ENCODE measurements at regions not wholly inside any gene's neighbourhood (a gene's known extent, or its start where the extent isn't known, plus 50 kb on each side); places are given as distances from the start of the nearest gene placed in this dataset.

- no peaks in the 10 kb centered on the region for H4K20me1 ChIP-seq (ENCODE audit: insufficient read depth, low read length)
- H3K36me3 ChIP-seq (replicated peaks; ENCODE audit: insufficient read depth, low read length): no peaks in the 10 kb centered on the region
- H3K4me2 ChIP-seq (ENCODE audit: low read depth, low read length): no peak overlapping the region
- no peaks in the 10 kb centered on the region for H3K79me2 ChIP-seq (ENCODE audit: low read length)
- no peak for DNase-seq
- no peaks in the 10 kb centered on the region for H3K9me2 ChIP-seq (replicated peaks; ENCODE audit: insufficient read depth, low read length)
- no peak overlapping the region for H3K27ac ChIP-seq (ENCODE audit: low read length)
- H3K9me3 ChIP-seq (replicated peaks; ENCODE audit: insufficient read depth, low read length): no peaks in the 10 kb centered on the region
- H3K27me3 ChIP-seq (replicated peaks; ENCODE audit: insufficient read depth, low read length): no peaks in the 10 kb centered on the region
- no peak overlapping the region for H3K4me3 ChIP-seq (ENCODE audit: low read length)
- H3K4me1 ChIP-seq (ENCODE audit: low read length): no peaks in the 10 kb centered on the region
- no peak overlapping the region for H2AFZ ChIP-seq (ENCODE audit: low read length)
- TF ChIP-seq EZH2phosphoT487 (IDR thresholded peaks at IDR 0.05; ENCODE audit: low read length) (no peak), CTCF (IDR thresholded peaks at IDR 0.05; ENCODE audit: low read length) (no peak), EZH2 (optimal IDR thresholded peaks at IDR 0.05; ENCODE audit: low read depth, low read length) (no peak)
- H3F3A ChIP-seq (ENCODE audit: insufficient read depth, low read length): no peaks in the 10 kb centered on the region
- H3K9ac ChIP-seq (ENCODE audit: low read length): no peak overlapping the region
Measured at GRCh38 chr5:14971873-14972272, 100.3 kb upstream of the ANKH start.

GRCh38 chr5:14968796-14969195 is 97.2 kb upstream of the ANKH start:
- Histone ChIP-seq H3K27me3 (replicated peaks; ENCODE audit: insufficient read depth, low read length) (no peaks in the 10 kb centered on the region), H3K79me2 (ENCODE audit: low read length) (no peaks in the 10 kb centered on the region), H3K4me2 (ENCODE audit: low read depth, low read length) (no peak overlapping the region), H3K36me3 (replicated peaks; ENCODE audit: insufficient read depth, low read length) (no peaks in the 10 kb centered on the region), H3K27ac (ENCODE audit: low read length) (no peak overlapping the region), H3K4me3 (ENCODE audit: low read length) (no peak overlapping the region), H3K9ac (ENCODE audit: low read length) (no peak overlapping the region), H3K9me2 (replicated peaks; ENCODE audit: insufficient read depth, low read length) (no peaks in the 10 kb centered on the region), H4K20me1 (ENCODE audit: insufficient read depth, low read length) (no peaks in the 10 kb centered on the region), H3F3A (ENCODE audit: insufficient read depth, low read length) (no peaks in the 10 kb centered on the region), H3K9me3 (replicated peaks; ENCODE audit: insufficient read depth, low read length) (no peaks in the 10 kb centered on the region), H3K4me1 (ENCODE audit: low read length) (no peaks in the 10 kb centered on the region), H2AFZ (ENCODE audit: low read length) (no peak overlapping the region)
- TF ChIP-seq EZH2phosphoT487 (IDR thresholded peaks at IDR 0.05; ENCODE audit: low read length) (no peak), EZH2 (optimal IDR thresholded peaks at IDR 0.05; ENCODE audit: low read depth, low read length) (no peak), CTCF (IDR thresholded peaks at IDR 0.05; ENCODE audit: low read length) (no peak)
- no peak for DNase-seq

- H3K4me2 ChIP-seq (ENCODE audit: low read depth, low read length): no peak overlapping the region
- H4K20me1 ChIP-seq (ENCODE audit: insufficient read depth, low read length): no peaks in the 10 kb centered on the region
- TF ChIP-seq EZH2 (optimal IDR thresholded peaks at IDR 0.05; ENCODE audit: low read depth, low read length) (no peak), CTCF (IDR thresholded peaks at IDR 0.05; ENCODE audit: low read length) (no peak), EZH2phosphoT487 (IDR thresholded peaks at IDR 0.05; ENCODE audit: low read length) (no peak)
- no peak overlapping the region for H2AFZ ChIP-seq (ENCODE audit: low read length)
- no peak for DNase-seq
- no peaks in the 10 kb centered on the region for H3K9me2 ChIP-seq (replicated peaks; ENCODE audit: insufficient read depth, low read length)
- H3K79me2 ChIP-seq (ENCODE audit: low read length): no peaks in the 10 kb centered on the region
- H3K27me3 ChIP-seq (replicated peaks; ENCODE audit: insufficient read depth, low read length): no peaks in the 10 kb centered on the region
- no peak overlapping the region for H3K9ac ChIP-seq (ENCODE audit: low read length)
- H3K4me3 ChIP-seq (ENCODE audit: low read length): no peak overlapping the region
- no peak overlapping the region for H3K27ac ChIP-seq (ENCODE audit: low read length)
- H3K4me1 ChIP-seq (ENCODE audit: low read length): no peaks in the 10 kb centered on the region
- no peaks in the 10 kb centered on the region for H3K9me3 ChIP-seq (replicated peaks; ENCODE audit: insufficient read depth, low read length)
- H3K36me3 ChIP-seq (replicated peaks; ENCODE audit: insufficient read depth, low read length): no peaks in the 10 kb centered on the region
- H3F3A ChIP-seq (ENCODE audit: insufficient read depth, low read length): no peaks in the 10 kb centered on the region
Measured at GRCh38 chr5:14967166-14967565, 95.6 kb upstream of the ANKH start.

Measured in MM.1S (cell line).